ENCODE measurements at regions not wholly inside any gene's neighbourhood (a gene's known extent, or its start where the extent isn't known, plus 50 kb on each side); places are given as distances from the start of the nearest gene placed in this dataset.

GRCh38 chr1:10936998-10937901 is 75.2 kb upstream of the TARDBP start:
- Histone ChIP-seq H3K36me3 (no peaks in the 10 kb centered on the region), H3K27me3 (peaks cover 0 to 42% of the 10 kb centered on the region in 2 donors), H3K9me3 (no peaks in the 10 kb centered on the region), H3K4me3 (no peak overlapping the region), H3K27ac (no peak overlapping the region), H3K4me1 (peaks cover 0 to 8% (median 3%) of the 10 kb centered on the region in 4 donors)
- TF ChIP-seq, protein P1, sequence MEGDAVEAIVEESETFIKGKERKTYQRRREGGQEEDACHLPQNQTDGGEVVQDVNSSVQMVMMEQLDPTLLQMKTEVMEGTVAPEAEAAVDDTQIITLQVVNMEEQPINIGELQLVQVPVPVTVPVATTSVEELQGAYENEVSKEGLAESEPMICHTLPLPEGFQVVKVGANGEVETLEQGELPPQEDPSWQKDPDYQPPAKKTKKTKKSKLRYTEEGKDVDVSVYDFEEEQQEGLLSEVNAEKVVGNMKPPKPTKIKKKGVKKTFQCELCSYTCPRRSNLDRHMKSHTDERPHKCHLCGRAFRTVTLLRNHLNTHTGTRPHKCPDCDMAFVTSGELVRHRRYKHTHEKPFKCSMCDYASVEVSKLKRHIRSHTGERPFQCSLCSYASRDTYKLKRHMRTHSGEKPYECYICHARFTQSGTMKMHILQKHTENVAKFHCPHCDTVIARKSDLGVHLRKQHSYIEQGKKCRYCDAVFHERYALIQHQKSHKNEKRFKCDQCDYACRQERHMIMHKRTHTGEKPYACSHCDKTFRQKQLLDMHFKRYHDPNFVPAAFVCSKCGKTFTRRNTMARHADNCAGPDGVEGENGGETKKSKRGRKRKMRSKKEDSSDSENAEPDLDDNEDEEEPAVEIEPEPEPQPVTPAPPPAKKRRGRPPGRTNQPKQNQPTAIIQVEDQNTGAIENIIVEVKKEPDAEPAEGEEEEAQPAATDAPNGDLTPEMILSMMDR (IDR thresholded peaks at IDR 0.05) = no peak
- DNase-seq = no peak
- intact Hi-C loops (cut with DNase I; ENCODE audit: low total_unique reads) = no loop called here

DNA sequence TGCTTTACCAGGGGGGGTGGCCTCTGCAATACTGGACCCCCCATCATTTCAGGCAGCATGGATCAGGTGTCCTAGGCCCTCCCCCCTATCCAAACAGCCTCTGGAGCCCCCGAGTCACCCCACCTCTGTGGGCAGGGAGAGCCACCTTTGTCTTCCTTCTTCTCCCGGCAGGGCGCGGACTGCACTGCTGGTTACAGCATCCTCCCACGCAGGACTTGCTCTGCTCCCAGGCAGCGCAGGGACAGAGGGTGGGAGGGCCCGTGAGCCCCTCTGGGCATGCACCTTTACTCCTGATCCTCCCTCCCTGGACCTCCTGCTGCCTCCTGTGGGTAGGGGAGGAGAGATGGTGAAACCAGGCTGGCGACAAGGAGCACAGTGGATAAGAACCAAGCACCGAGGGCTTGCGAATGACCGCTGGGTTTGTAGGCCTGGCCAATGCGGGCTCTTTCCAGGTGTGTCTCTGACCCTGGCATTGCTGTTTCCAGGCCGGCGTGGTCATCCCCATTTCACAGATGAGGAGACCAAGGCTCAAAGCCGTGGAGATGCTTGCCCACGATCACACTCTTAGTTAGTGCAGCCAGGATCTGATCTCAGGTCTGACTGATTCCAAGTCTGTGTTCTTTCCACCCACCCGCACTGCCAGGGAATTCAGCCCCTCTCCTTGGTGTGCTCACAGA is 73.6 kb upstream of the TARDBP start:
- TF ChIP-seq, protein P1 (IDR thresholded peaks at IDR 0.05) = no peak
- no peak overlapping the region for H3K27ac ChIP-seq
- H3K9me3 ChIP-seq = no peaks in the 10 kb centered on the region
- peaks cover 0 to 49% of the 10 kb centered on the region in 2 donors for H3K27me3 ChIP-seq
- H3K36me3 ChIP-seq = no peaks in the 10 kb centered on the region
- intact Hi-C loops (cut with DNase I; ENCODE audit: low total_unique reads) = no loop called here
- no peak overlapping the region for H3K4me3 ChIP-seq
- no peak for DNase-seq
- peaks cover 0 to 12% (median 5%) of the 10 kb centered on the region in 4 donors for H3K4me1 ChIP-seq

GRCh38 chr1:10939654-10940450 is 72.6 kb upstream of the TARDBP start:
- DNase-seq = no peak
- Histone ChIP-seq H3K27ac (no peak overlapping the region), H3K4me3 (no peak overlapping the region), H3K27me3 (peaks cover 0 to 40% of the 10 kb centered on the region in 2 donors), H3K4me1 (peaks cover 0 to 20% (median 13%) of the 10 kb centered on the region in 4 donors), H3K36me3 (no peaks in the 10 kb centered on the region), H3K9me3 (no peaks in the 10 kb centered on the region)
- intact Hi-C loops (cut with DNase I; ENCODE audit: low total_unique reads) = loop anchor here (10.0 kb wide), 1 partner anchor 425 kb away; no protein-coding TSS in a partner anchor
- TF ChIP-seq, protein P1 (IDR thresholded peaks at IDR 0.05) = no peak

DNA sequence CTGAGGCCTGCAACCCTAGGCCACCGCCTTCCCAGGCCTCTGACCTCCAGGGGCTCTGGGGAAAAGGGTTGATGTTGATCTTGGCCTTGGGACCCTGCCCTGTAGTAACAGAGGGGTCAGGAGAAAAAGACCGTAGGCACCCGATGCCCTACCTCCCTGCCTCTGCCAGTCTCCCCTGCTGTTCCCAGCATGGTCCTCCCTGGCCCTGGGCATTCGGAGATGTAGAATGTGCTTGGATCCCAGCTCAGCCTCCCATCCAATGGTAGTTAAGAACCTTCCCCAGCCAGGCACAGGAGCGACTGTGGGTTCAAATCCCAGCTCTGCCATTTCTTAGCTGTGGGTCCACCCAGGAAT is 72.0 kb upstream of the TARDBP start:
- H3K27ac ChIP-seq = no peak overlapping the region
- H3K4me1 ChIP-seq = peaks cover 0 to 20% (median 13%) of the 10 kb centered on the region in 4 donors
- no peaks in the 10 kb centered on the region for H3K36me3 ChIP-seq
- intact Hi-C loops (cut with DNase I; ENCODE audit: low total_unique reads) = loop anchor here (10.0 kb wide), 1 partner anchor 426 kb away; no protein-coding TSS in a partner anchor
- no peak overlapping the region for H3K4me3 ChIP-seq
- DNase-seq = no peak
- no peaks in the 10 kb centered on the region for H3K9me3 ChIP-seq
- TF ChIP-seq, protein P1 (IDR thresholded peaks at IDR 0.05) = no peak
- H3K27me3 ChIP-seq = peaks cover 0 to 40% of the 10 kb centered on the region in 2 donors

DNA sequence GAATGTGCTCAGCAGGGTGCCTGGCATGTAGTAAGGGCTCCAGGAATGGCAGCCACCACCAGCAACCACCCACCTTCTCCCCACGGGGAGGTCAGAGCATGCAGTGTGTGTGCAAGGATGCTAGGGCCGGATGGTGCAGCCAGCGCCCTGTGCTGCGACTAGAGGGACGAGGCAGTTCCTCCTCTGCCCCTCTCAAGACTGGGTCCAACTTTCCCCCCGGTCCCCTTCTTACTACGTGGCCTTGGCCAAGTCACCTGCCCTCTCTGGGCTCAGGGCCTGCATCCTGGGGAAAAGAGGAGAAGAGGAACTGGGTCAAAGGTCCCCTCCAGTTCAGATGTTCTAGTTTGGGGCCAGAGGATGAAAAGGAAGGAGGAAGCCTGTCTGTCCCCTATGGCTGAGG is 71.6 kb upstream of the TARDBP start:
- intact Hi-C loops (cut with DNase I; ENCODE audit: low total_unique reads) = loop anchor here (10.0 kb wide), 1 partner anchor 426 kb away; no protein-coding TSS in a partner anchor
- Histone ChIP-seq H3K36me3 (no peaks in the 10 kb centered on the region), H3K4me1 (peaks cover 0 to 20% (median 13%) of the 10 kb centered on the region in 4 donors), H3K27me3 (peaks cover 0 to 40% of the 10 kb centered on the region in 2 donors), H3K27ac (no peak overlapping the region), H3K9me3 (no peaks in the 10 kb centered on the region), H3K4me3 (no peak overlapping the region)
- TF ChIP-seq, protein P1 (IDR thresholded peaks at IDR 0.05) = no peak
- DNase-seq = no peak

Data from tibial artery (tissue), 4 donors.